ENCODE measurements at regions not wholly inside any gene's neighbourhood (a gene's known extent, or its start where the extent isn't known, plus 50 kb on each side); places are given as distances from the start of the nearest gene placed in this dataset.

DNA sequence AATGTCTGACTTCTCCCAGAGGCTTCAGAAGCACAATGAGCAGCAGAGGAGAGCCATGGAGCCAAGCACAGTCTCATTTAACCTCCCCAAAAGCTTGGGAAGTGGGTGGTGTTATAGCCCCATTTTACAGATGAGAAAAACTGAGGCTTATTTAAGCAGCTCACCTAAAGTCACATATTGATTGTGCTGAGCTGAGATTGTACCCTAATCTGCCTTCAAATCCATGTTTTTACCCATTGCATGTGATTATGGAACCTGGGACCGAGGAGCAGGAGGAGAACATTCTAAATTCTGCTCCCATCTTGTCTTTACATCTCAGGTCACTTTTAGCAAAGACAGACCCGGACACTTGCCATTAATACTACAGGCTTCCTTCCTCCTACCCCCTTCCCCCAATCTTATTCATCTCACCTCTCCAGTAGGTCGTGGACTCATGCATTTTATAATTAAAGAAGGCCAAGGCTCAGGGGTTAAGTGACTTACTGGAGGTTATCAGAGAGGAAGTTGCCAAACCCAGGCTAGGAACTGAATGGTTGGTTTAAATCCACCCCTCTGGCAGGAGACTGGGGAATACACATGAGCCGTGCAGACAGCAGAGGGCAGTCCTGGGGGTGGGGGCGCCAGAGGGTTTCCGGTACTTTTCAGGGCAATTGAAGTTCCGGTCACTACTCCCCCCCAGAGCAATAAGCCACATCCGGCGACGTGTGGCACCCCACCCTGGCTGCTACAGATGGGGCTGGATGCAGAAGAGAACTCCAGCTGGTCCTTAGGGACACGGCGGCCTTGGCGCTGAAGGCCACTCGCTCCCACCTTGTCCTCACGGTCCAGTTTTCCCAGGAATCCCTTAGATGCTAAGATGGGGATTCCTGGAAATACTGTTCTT lies 51.0 kb upstream of the IL17B start:
- peaks cover 7 to 46% (median 19%) of the 10 kb centered on the region in 4 donors for H3K4me1 ChIP-seq
- WGBS, 5 donors = 46 to 58% (median 51%) methylated on average over 14 to 15 of the region's 15 CpGs
- H3K27me3 ChIP-seq = no peaks in the 10 kb centered on the region
- peak overlapping the region; percentile 28 to 95 (median 76) for H3K27ac ChIP-seq
- no peaks in the 10 kb centered on the region for H3K9me3 ChIP-seq
- peaks cover 18 to 58% (median 36%) of the 10 kb centered on the region in 4 donors for H3K36me3 ChIP-seq
- peak in 1 of 2 donors; percentile 62 for DNase-seq
- intact Hi-C loops (cut with DNase I; ENCODE audit: low total_unique reads) = loop anchor here (5.0 kb wide), 1 partner anchor 43 kb away; no protein-coding TSS in a partner anchor
- TF ChIP-seq EP300 (IDR thresholded peaks at IDR 0.05) = no peak
- peak in 2 of 3 donors; percentile 5 to 19 for TF ChIP-seq POLR2AphosphoS5 (IDR thresholded peaks at IDR 0.05)
- H3K4me3 ChIP-seq = no peak overlapping the region

Small RNA genes in the stretch of these regions (small RNA-seq; reads per million reads assigned to genes)
- 0 reads per million in 4 donors for gene MIR145
